ENCODE measurements at regions not wholly inside any gene's neighbourhood (a gene's known extent, or its start where the extent isn't known, plus 50 kb on each side); places are given as distances from the start of the nearest gene placed in this dataset.
A peak's percentile ranks its signal among the peaks of the same experiment; 100 is the strongest.

GRCh38 chr1:60992165-60992564 is 90.2 kb upstream of the NFIA start:
- Histone ChIP-seq H3K27ac (peak overlapping the region in 1 of 12 donors; percentile 17), H3K27me3 (no peaks in the 10 kb centered on the region), H3K4me3 (no peak overlapping the region), H3K9me3 (no peaks in the 10 kb centered on the region), H3K4me1 (peaks cover 0 to 34% (median 15%) of the 10 kb centered on the region in 12 donors), H3K36me3 (no peaks in the 10 kb centered on the region)
- intact Hi-C loops (cut with DNase I): no loop called here
- no peak for DNase-seq
- WGBS, 4 donors: 76 to 95% (median 87%) methylated on average over 1 of the region's 1 CpG
- TF ChIP-seq CTCF (IDR thresholded peaks at IDR 0.05) (no peak), POLR2A (IDR thresholded peaks at IDR 0.05) (no peak)
- no peak for ATAC-seq

DNA sequence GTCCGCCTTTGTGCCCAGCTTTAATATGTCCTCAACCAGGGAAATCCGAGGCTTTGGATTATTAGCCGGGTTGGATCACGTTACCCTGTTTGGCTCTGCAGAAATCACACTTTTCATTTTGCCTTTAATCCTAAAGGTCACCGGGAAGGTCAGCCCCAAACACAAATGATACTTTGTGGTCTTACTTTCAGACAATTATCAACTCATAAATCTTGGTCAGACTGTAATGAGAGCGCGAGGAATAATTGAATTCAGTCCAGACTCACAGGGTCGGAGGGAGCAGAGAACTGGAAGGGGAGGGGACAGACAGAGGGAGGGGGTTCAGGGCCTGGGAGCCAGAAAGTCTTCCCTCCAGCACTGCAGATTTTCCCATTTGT is 91.7 kb upstream of the NFIA start:
- TF ChIP-seq POLR2A (IDR thresholded peaks at IDR 0.05) (no peak), CTCF (IDR thresholded peaks at IDR 0.05) (no peak)
- ATAC-seq (no peak), DNase-seq (no peak)
- WGBS, 4 donors: 79 to 93% (median 82%) methylated on average over 8 of the region's 8 CpGs
- H3K36me3 ChIP-seq: no peaks in the 10 kb centered on the region
- peaks cover 0 to 34% (median 15%) of the 10 kb centered on the region in 12 donors for H3K4me1 ChIP-seq
- no peak overlapping the region for H3K4me3 ChIP-seq
- peak overlapping the region in 10 of 12 donors; percentile 22 to 87 (median 67) for H3K27ac ChIP-seq
- no peaks in the 10 kb centered on the region for H3K27me3 ChIP-seq
- no peaks in the 10 kb centered on the region for H3K9me3 ChIP-seq
- intact Hi-C loops (cut with DNase I): no loop called here

GRCh38 chr1:60989749-60990713 is 92.3 kb upstream of the NFIA start:
- TF ChIP-seq POLR2A (IDR thresholded peaks at IDR 0.05) (no peak), CTCF (IDR thresholded peaks at IDR 0.05) (no peak)
- intact Hi-C loops (cut with DNase I): loop anchor here in 1 of 10 donors (5.0 kb wide), 1 partner anchor 467 kb away; no protein-coding TSS in a partner anchor
- Histone ChIP-seq H3K36me3 (no peaks in the 10 kb centered on the region), H3K4me3 (peak overlapping the region in 3 of 12 donors; percentile 3 to 17 (median 9)), H3K27me3 (no peaks in the 10 kb centered on the region), H3K4me1 (peaks cover 0 to 37% (median 17%) of the 10 kb centered on the region in 12 donors), H3K9me3 (no peaks in the 10 kb centered on the region), H3K27ac (peak overlapping the region; percentile 22 to 87 (median 66))
- ATAC-seq (peak; percentile 13 to 83 (median 76)), DNase-seq (peak in 4 of 5 donors; percentile 62 to 74 (median 72))
- 31 to 47% (median 39%) methylated on average over 7 of the region's 7 CpGs for WGBS, 4 donors

DNA sequence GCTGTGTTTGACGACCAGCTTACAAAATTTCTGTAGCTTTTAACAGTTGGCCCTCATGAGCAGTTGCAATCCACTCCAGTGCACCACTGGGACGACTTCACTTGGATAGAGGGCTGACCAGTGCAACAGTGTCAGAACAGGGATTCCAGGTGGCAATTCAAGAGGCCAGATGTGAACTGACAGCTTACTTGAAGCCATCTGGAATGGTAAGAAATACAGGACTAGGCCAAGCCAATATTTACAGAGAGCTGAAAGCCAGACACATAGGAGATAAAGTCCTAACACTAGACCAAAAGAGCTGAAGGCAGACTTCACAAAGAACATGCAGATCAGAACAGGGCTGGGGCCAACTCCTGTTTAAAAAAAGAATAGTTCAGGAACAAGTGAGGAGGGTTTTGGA is 93.5 kb upstream of the NFIA start:
- H3K9me3 ChIP-seq: no peaks in the 10 kb centered on the region
- intact Hi-C loops (cut with DNase I): loop anchor here in 1 of 10 donors (5.0 kb wide), 1 partner anchor 468 kb away; no protein-coding TSS in a partner anchor
- H3K36me3 ChIP-seq: no peaks in the 10 kb centered on the region
- DNase-seq (peak in 3 of 5 donors; percentile 31 to 66 (median 46)), ATAC-seq (peak; percentile 44 to 76 (median 64))
- TF ChIP-seq CTCF (IDR thresholded peaks at IDR 0.05) (no peak), POLR2A (IDR thresholded peaks at IDR 0.05) (no peak)
- peaks cover 0 to 44% (median 19%) of the 10 kb centered on the region in 12 donors for H3K4me1 ChIP-seq
- 50 to 70% (median 63%) methylated on average over 2 of the region's 2 CpGs for WGBS, 4 donors
- H3K4me3 ChIP-seq: peak overlapping the region in 1 of 12 donors; percentile 9
- H3K27me3 ChIP-seq: no peaks in the 10 kb centered on the region
- H3K27ac ChIP-seq: peak overlapping the region in 8 of 12 donors; percentile 51 to 87 (median 68)
